ENCODE measurements at regions not wholly inside any gene's neighbourhood (a gene's known extent, or its start where the extent isn't known, plus 50 kb on each side); places are given as distances from the start of the nearest gene placed in this dataset.

GRCh38 chr1:177789956-177790355 is 179.9 kb downstream of the SEC16B start:
- TF ChIP-seq CTCF (IDR thresholded peaks at IDR 0.05; ENCODE audit: insufficient read depth, low read length, poor library complexity, severe bottlenecking), result no peak
- no peak for TF ChIP-seq EZH2phosphoT487 (conservative IDR thresholded peaks at IDR 0.05; ENCODE audit: low read length)

Data from SU-DHL-6 (cell line).